ENCODE measurements at regions not wholly inside any gene's neighbourhood (a gene's known extent, or its start where the extent isn't known, plus 50 kb on each side); places are given as distances from the start of the nearest gene placed in this dataset.
A peak's percentile ranks its signal among the peaks of the same experiment; 100 is the strongest.

- TF ChIP-seq POLR2A (IDR thresholded peaks at IDR 0.05) (no peak), CTCF (IDR thresholded peaks at IDR 0.05) (no peak)
- intact Hi-C loops (cut with DNase I), result loop anchor here (10.0 kb wide), 1 partner anchor 820 kb away; the partner anchor contains the start of gene GRID1
- Histone ChIP-seq H3K4me3 (no peak overlapping the region), H3K27ac (no peak overlapping the region), H3K9me3 (no peaks in the 10 kb centered on the region), H3K36me3 (no peaks in the 10 kb centered on the region), H3K4me1 (no peaks in the 10 kb centered on the region), H3K27me3 (no peaks in the 10 kb centered on the region)
- DNase-seq, result no peak
- 73 to 77% methylated on average over 3 of the region's 3 CpGs for WGBS, 2 donors
Measured at GRCh38 chr10:85544956-85545355, 821.6 kb downstream of the GRID1 start.

DNA sequence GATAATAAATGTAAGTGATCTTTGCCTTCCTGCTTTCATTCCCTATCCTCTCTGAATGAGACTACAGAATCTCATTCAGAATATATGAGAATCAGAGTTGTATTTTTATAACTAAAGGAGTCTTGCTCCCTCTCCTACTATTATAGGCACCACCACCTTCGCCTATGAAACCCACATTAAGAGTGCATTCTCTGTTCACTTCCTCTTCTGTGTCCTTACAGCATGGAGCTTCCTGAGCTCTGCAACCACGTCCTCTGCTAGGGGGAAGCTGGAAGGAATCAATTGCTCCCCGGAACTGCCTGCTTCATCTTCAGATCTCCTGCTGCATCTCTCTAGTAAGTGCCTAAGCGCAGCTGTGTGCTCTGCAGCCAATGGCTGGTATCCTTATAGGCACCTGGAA lies 820.7 kb downstream of the GRID1 start:
- Histone ChIP-seq H3K27me3 (no peaks in the 10 kb centered on the region), H3K4me3 (no peak overlapping the region), H3K4me1 (no peaks in the 10 kb centered on the region), H3K9me3 (no peaks in the 10 kb centered on the region), H3K27ac (no peak overlapping the region), H3K36me3 (no peaks in the 10 kb centered on the region)
- DNase-seq, result no peak
- intact Hi-C loops (cut with DNase I), result loop anchor here (10.0 kb wide), 1 partner anchor 819 kb away; the partner anchor contains the start of gene GRID1
- 42 to 50% methylated on average over 4 of the region's 4 CpGs for WGBS, 2 donors
- no peak for TF ChIP-seq CTCF (IDR thresholded peaks at IDR 0.05)
- no peak for TF ChIP-seq POLR2A (IDR thresholded peaks at IDR 0.05)

DNA sequence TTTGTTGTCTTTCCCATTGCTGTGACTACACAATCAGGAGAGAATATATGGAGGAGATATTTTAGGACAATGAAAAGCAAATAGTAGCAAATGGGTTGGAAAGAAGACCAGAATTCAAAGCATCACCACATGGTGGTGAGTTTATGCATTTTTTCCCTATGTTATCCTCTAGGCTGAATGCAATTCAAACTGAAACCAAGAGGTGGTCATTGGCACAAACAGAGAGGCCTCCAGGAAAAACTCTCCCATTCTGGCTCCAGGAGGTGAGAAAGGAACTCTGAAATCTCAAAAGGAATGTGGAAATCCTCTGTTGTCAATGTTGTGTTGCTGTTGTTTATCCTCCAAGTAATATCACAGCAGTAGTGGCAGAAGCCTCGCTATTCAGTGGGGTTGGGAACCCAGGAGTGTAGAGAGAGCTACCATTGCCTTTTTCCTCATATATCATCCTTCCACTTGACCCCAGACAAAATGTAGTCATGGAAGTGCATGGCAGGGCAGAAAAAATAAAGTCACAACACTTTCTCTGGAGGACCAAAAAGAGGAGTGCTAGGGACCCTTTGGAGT lies 819.1 kb downstream of the GRID1 start:
- Histone ChIP-seq H3K27me3 (no peaks in the 10 kb centered on the region), H3K36me3 (no peaks in the 10 kb centered on the region), H3K27ac (no peak overlapping the region), H3K9me3 (no peaks in the 10 kb centered on the region), H3K4me1 (no peaks in the 10 kb centered on the region), H3K4me3 (no peak overlapping the region)
- WGBS, 2 donors, result 79 to 80% methylated on average over 1 of the region's 1 CpG
- DNase-seq, result no peak
- intact Hi-C loops (cut with DNase I), result loop anchor here (10.0 kb wide), 1 partner anchor 817 kb away; the partner anchor contains the start of gene GRID1
- TF ChIP-seq POLR2A (IDR thresholded peaks at IDR 0.05), result no peak

- H3K9me3 ChIP-seq, result no peaks in the 10 kb centered on the region
- WGBS, 2 donors, result 26 to 32% methylated on average over 2 of the region's 2 CpGs
- TF ChIP-seq CTCF (IDR thresholded peaks at IDR 0.05) (peak in 5 of 6 experiments; percentile 20 to 46 (median 26)), POLR2A (IDR thresholded peaks at IDR 0.05) (no peak)
- no peak for DNase-seq
- H3K4me1 ChIP-seq, result no peaks in the 10 kb centered on the region
- H3K4me3 ChIP-seq, result no peak overlapping the region
- H3K27me3 ChIP-seq, result no peaks in the 10 kb centered on the region
- H3K27ac ChIP-seq, result no peak overlapping the region
- intact Hi-C loops (cut with DNase I), result loop anchor here (10.0 kb wide), 1 partner anchor 817 kb away; the partner anchor contains the start of gene GRID1
- H3K36me3 ChIP-seq, result no peaks in the 10 kb centered on the region
Measured at GRCh38 chr10:85548034-85548433, 818.6 kb downstream of the GRID1 start.

Small RNA genes lying in the stretch of these regions (small RNA-seq; reads per million reads assigned to genes)
- gene RNU6-325P, result 0 reads per million in 4 donors
